SH-SY5Y (cell line): ENCODE measurements at regions not wholly inside any gene's neighbourhood (a gene's known extent, or its start where the extent isn't known, plus 50 kb on each side); places are given as distances from the start of the nearest gene placed in this dataset.

Experiments used
- GATA2 ChIP-seq: IDR thresholded peaks from 2 replicates; pipeline ENCODE4 v1.6.1; 2011; ENCODE audit warnings: mild to moderate bottlenecking, low read depth, low read length
- GATA3 ChIP-seq: IDR thresholded peaks from 2 replicates; pipeline ENCODE4 v1.6.1; 2011; ENCODE audit warnings: low read depth, mild to moderate bottlenecking, low read length, moderate library complexity

DNA sequence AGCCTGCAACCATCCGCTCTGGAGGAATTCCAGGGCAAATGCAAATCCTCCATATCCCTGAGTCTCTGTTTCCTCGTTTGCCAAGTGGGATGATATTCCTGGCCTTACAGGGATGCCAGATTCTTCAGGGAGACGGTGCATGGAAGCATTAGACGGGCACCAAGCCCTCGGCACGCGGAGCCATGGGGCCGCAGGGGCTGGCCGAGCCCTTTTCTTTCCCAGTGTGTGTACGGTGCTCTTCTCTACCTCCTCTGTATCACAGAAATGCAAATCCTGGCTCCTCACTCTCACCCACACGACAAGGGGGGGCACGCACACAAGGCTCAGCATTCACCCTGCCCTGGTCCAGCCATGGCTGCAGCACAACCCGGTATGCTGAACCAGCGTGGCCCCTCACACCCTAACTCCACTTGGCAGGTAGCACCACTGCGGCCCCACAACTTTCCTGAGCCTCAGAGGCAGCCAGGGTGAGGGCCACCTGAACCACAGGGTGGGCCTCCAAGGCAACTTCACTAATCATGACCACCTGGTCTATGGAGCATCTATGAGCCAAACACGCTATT, 64.1 kb upstream of the SALL3 start:
- no peak for TF ChIP-seq GATA2
- no peak for TF ChIP-seq GATA3
